ENCODE measurements at regions not wholly inside any gene's neighbourhood (a gene's known extent, or its start where the extent isn't known, plus 50 kb on each side); places are given as distances from the start of the nearest gene placed in this dataset.

GRCh38 chr9:102855641-102856040 lies 139.5 kb upstream of the CYLC2 start:
- no peak for TF ChIP-seq CTCF (IDR thresholded peaks at IDR 0.05)
- TF ChIP-seq EP300 (IDR thresholded peaks at IDR 0.05): no peak

Data from upper lobe of left lung (tissue), 4 donors.